Parathyroid adenoma (tissue), 2 donors: ENCODE measurements at regions not wholly inside any gene's neighbourhood (a gene's known extent, or its start where the extent isn't known, plus 50 kb on each side); places are given as distances from the start of the nearest gene placed in this dataset.

Experiments used
- H2AFZ ChIP-seq: fragments of 300-600 bp; sonication (generic); one replicate; pipeline ENCODE4 v1.7.0; 2017; ENCODE audit warnings: antibody characterized with exemption, mild to moderate bottlenecking
- H3K27ac ChIP-seq: fragments of 300-600 bp; sonication (generic); one replicate; pipeline ENCODE4 v1.7.0; 2017
- H3K27me3 ChIP-seq: fragments of 300-600 bp; sonication (generic); one replicate; pipeline ENCODE4 v1.7.0; 2017; ENCODE audit warnings: low read length; ENCODE audit not compliant: control insufficient read depth, insufficient read depth
- H3K36me3 ChIP-seq: fragments of 300-600 bp; sonication (generic); one replicate; pipeline ENCODE4 v1.7.0; 2017; ENCODE audit warnings: low read length; ENCODE audit not compliant: control insufficient read depth, insufficient read depth
- H3K4me1 ChIP-seq: fragments of 300-600 bp; sonication (generic); one replicate; pipeline ENCODE4 v1.7.0; 2017; ENCODE audit warnings: control low read depth
- H3K4me2 ChIP-seq: fragments of 300-600 bp; sonication (generic); one replicate; pipeline ENCODE4 v1.7.0; 2017; ENCODE audit warnings: low read length
- H3K4me3 ChIP-seq: fragments of 300-600 bp; sonication (generic); one replicate; pipeline ENCODE4 v1.7.0; 2017; ENCODE audit warnings: low read depth, low read length
- H3K79me2 ChIP-seq: fragments of 300-600 bp; sonication (generic); one replicate; pipeline ENCODE4 v1.7.0; 2017; ENCODE audit warnings: control low read depth
- H3K9ac ChIP-seq: fragments of 300-600 bp; sonication (generic); one replicate; pipeline ENCODE4 v1.7.0; 2017; ENCODE audit warnings: mild to moderate bottlenecking
- H3K9me3 ChIP-seq: fragments of 300-600 bp; sonication (generic); one replicate; pipeline ENCODE4 v1.7.0; 2017; ENCODE audit warnings: low read length; ENCODE audit not compliant: control insufficient read depth
- TF ChIP-seq, protein P1 (sequence below): fragments of 300-600 bp; sonication (generic); IDR thresholded peaks from one replicate; pipeline ENCODE4 v1.7.0; 2017; ENCODE audit warnings: antibody characterized with exemption, mild to moderate bottlenecking
- donor health status: primary hyperparathyroidism.

DNA sequence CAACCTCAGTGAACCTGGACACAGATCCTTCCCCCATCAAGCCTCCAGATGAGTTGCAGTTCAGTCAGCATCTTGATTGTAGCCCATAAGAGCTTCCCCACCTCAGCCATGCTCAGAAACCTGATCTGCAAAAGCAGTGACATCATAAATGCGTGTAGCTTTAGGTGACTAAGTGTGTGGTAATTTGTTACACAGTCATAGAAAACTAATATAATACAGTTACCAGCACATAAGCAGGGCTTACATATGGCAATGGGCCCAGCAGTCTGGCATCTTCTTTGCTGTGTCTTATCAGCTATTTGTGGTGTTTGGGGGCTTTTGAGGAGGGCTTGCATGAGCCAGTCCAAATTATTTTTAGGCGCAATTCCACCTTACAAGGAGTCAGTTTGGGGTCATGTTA is 807.0 kb downstream of the SLC4A3 start:
- H3K4me2 ChIP-seq = no peak overlapping the region
- no peaks in the 10 kb centered on the region for H3K9me3 ChIP-seq
- no peak overlapping the region for H2AFZ ChIP-seq
- no peak overlapping the region for H3K9ac ChIP-seq
- no peaks in the 10 kb centered on the region for H3K36me3 ChIP-seq
- H3K4me3 ChIP-seq = no peak overlapping the region
- H3K4me1 ChIP-seq = no peaks in the 10 kb centered on the region
- TF ChIP-seq, protein P1, sequence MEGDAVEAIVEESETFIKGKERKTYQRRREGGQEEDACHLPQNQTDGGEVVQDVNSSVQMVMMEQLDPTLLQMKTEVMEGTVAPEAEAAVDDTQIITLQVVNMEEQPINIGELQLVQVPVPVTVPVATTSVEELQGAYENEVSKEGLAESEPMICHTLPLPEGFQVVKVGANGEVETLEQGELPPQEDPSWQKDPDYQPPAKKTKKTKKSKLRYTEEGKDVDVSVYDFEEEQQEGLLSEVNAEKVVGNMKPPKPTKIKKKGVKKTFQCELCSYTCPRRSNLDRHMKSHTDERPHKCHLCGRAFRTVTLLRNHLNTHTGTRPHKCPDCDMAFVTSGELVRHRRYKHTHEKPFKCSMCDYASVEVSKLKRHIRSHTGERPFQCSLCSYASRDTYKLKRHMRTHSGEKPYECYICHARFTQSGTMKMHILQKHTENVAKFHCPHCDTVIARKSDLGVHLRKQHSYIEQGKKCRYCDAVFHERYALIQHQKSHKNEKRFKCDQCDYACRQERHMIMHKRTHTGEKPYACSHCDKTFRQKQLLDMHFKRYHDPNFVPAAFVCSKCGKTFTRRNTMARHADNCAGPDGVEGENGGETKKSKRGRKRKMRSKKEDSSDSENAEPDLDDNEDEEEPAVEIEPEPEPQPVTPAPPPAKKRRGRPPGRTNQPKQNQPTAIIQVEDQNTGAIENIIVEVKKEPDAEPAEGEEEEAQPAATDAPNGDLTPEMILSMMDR = no peak
- H3K79me2 ChIP-seq = no peaks in the 10 kb centered on the region
- no peak overlapping the region for H3K27ac ChIP-seq
- no peaks in the 10 kb centered on the region for H3K27me3 ChIP-seq

DNA sequence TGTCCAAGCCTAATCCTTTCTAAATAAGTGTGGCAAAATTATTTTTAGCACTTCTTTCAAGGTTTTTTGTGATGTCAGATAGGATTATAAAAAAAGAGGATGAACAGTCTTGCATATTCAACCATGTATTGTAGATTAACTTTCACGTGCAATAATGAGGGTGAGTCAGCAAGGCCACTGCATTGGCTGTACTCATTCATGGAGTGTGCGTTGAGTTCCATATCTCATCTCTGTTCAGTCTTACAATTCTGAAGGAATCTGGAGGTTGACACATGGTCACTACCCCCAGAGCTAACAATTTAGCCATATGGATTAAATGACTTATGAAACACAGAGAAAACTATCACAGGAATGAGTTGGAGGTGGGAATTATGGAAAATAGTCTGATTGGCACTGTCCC is 810.5 kb downstream of the SLC4A3 start:
- no peak overlapping the region for H3K9ac ChIP-seq
- H3K36me3 ChIP-seq = no peaks in the 10 kb centered on the region
- no peaks in the 10 kb centered on the region for H3K79me2 ChIP-seq
- H3K4me2 ChIP-seq = no peak overlapping the region
- H3K27me3 ChIP-seq = no peaks in the 10 kb centered on the region
- H2AFZ ChIP-seq = no peak overlapping the region
- H3K9me3 ChIP-seq = no peaks in the 10 kb centered on the region
- H3K4me1 ChIP-seq = no peaks in the 10 kb centered on the region
- H3K4me3 ChIP-seq = no peak overlapping the region
- no peak overlapping the region for H3K27ac ChIP-seq
- TF ChIP-seq, protein P1 = no peak

DNA sequence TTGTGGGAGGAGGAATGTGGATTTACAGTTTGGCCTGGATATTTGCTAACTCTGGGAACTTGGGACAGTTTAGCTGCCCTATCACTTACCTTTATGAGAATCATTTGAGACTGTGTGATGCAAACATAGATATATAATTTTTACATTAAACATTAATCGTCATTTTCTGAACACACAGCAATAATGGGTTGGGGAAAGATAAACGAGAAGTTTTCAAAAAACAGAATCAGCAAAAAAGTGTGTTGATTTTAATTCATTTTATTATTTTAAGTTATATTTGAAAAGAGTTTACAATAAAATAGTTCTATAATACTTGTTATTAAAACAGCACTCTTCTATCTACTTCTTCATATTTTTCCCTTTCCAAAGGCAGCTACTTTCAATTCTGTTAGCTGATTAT is 813.3 kb downstream of the SLC4A3 start:
- TF ChIP-seq, protein P1 = no peak
- Histone ChIP-seq H3K4me3 (no peak overlapping the region), H3K27ac (no peak overlapping the region)

DNA sequence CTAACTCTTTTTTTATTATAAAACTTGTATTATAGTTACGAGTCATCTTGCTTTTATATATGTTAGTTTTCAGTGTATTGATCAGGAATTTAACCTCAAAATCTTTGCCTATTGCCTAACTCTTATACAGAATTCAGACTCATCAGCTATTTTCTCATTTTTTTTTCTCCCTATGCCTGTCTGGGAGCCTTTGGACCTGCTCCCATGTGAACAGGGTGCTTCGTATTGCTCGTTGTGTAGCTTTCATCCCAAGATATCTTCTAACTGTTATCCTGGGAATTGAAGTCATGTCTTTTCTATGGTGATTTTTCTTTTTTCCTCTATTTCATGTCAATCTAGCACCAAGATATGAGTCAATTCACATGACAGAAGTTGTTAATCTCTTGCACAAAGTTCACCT is 814.0 kb downstream of the SLC4A3 start:
- Histone ChIP-seq H3K9me3 (no peaks in the 10 kb centered on the region), H3K9ac (no peak overlapping the region), H3K27ac (no peak overlapping the region), H3K79me2 (no peaks in the 10 kb centered on the region), H3K4me3 (no peak overlapping the region), H3K4me1 (no peaks in the 10 kb centered on the region), H2AFZ (no peak overlapping the region), H3K36me3 (no peaks in the 10 kb centered on the region), H3K27me3 (no peaks in the 10 kb centered on the region), H3K4me2 (no peak overlapping the region)
- TF ChIP-seq, protein P1 = no peak

More for the DNA sequence above, 813.3 kb downstream of the SLC4A3 start:
- Histone ChIP-seq H2AFZ (no peak overlapping the region), H3K79me2 (no peaks in the 10 kb centered on the region), H3K9ac (no peak overlapping the region), H3K9me3 (no peaks in the 10 kb centered on the region), H3K36me3 (no peaks in the 10 kb centered on the region), H3K27me3 (no peaks in the 10 kb centered on the region), H3K4me2 (no peak overlapping the region), H3K4me1 (no peaks in the 10 kb centered on the region)

DNA sequence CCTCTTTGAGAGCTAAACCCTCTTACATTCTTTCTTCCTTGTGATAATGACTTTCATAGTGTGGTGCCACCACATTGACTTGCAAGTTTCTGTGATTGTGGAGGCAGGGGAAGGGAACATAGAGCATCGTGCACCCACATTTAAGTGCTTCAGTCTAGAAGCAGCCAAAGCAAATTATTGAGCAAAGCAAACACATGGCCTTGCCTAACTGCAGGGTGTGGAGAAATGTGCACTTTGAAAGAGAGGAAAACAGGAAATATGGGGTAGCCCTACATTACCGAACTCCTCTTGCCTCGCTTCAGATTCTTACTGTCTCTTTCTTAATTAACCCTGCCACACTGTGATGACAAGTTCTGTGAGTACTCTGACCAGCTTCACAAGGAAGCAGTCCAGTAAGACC is 814.6 kb downstream of the SLC4A3 start:
- no peak overlapping the region for H3K4me3 ChIP-seq
- no peaks in the 10 kb centered on the region for H3K79me2 ChIP-seq
- H3K4me1 ChIP-seq = no peaks in the 10 kb centered on the region
- no peaks in the 10 kb centered on the region for H3K36me3 ChIP-seq
- no peaks in the 10 kb centered on the region for H3K27me3 ChIP-seq
- H3K27ac ChIP-seq = no peak overlapping the region
- no peak overlapping the region for H3K4me2 ChIP-seq
- H2AFZ ChIP-seq = no peak overlapping the region
- TF ChIP-seq, protein P1 = no peak
- no peak overlapping the region for H3K9ac ChIP-seq
- H3K9me3 ChIP-seq = no peaks in the 10 kb centered on the region
